ENCODE measurements at regions not wholly inside any gene's neighbourhood (a gene's known extent, or its start where the extent isn't known, plus 50 kb on each side); places are given as distances from the start of the nearest gene placed in this dataset.
"Not testable (repeated sequence)": the region's sequence is repeated elsewhere in the genome, so short reads cannot be mapped to it uniquely, and the experiment has no call there.

DNA sequence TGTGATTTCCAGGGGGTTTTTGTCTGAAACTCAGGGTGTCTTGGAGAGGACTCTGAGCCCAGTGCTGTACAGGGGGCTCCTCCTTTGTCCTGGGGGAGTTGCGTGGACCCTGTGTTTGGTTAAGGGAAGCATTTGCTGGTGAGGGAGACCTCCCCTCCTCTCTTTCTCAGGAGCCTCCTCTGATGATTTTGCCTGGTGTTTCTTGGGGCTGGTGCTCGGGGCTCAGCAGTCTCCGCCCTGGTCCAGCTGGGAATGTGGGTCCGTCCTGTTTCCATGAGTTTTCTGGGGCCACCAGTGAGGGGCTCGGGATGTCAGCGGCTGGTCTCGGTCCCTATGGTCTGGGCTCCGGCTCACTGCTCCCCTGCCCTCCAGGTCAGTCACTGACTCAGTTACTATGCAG is 149.1 kb upstream of the POTEB2 start:
- not testable (repeated sequence) for H3K27ac ChIP-seq (ENCODE audit: insufficient read depth, low read length, poor library complexity, severe bottlenecking); H3K36me3 Mint-ChIP-seq; H3K36me3 ChIP-seq (ENCODE audit: control insufficient read depth, insufficient read depth, low read length); ATAC-seq (ENCODE audit: low read depth in 2 of 2); H3K27ac Mint-ChIP-seq; H3K4me1 ChIP-seq (ENCODE audit: control insufficient read depth, insufficient read depth, low read length, poor library complexity, severe bottlenecking); H3K4me3 ChIP-seq (ENCODE audit: low read depth, low read length); DNase-seq; H3K4me3 Mint-ChIP-seq; H3K4me1 Mint-ChIP-seq; H3K27me3 Mint-ChIP-seq; H3K9me3 ChIP-seq (ENCODE audit: control insufficient read depth in 2 of 2, low read length in 2 of 2); H3K9me3 Mint-ChIP-seq; H3K27me3 ChIP-seq (ENCODE audit: control insufficient read depth, insufficient read depth, low read length)

DNA sequence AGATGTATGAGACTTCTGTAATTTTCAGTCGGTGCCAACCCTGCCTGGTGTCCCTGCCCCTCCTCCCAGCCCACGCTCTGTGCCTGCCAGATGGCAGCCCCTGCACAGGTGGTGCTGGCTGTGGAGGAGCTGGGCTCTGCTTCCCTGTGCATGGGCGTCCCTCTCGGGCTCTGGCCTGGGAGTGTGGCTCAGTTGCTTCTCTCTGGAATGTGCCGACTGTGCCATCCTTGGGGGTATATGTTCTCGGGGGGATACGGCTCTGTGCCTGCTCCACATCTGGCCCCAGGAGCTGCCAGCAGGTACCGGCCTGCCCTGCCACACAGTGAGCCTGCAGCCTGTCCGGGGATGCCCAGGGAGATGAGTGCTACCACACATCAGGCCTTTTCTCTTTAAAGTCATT is 147.2 kb upstream of the POTEB2 start:
- not testable (repeated sequence) for ATAC-seq (ENCODE audit: low read depth in 2 of 2); H3K27ac Mint-ChIP-seq; H3K36me3 Mint-ChIP-seq; H3K36me3 ChIP-seq (ENCODE audit: control insufficient read depth, insufficient read depth, low read length); DNase-seq; H3K27me3 ChIP-seq (ENCODE audit: control insufficient read depth, insufficient read depth, low read length); H3K27ac ChIP-seq (ENCODE audit: insufficient read depth, low read length, poor library complexity, severe bottlenecking); H3K4me1 ChIP-seq (ENCODE audit: control insufficient read depth, insufficient read depth, low read length, poor library complexity, severe bottlenecking); H3K4me3 ChIP-seq (ENCODE audit: low read depth, low read length); H3K9me3 ChIP-seq (ENCODE audit: control insufficient read depth in 2 of 2, low read length in 2 of 2); H3K4me1 Mint-ChIP-seq; H3K9me3 Mint-ChIP-seq; H3K4me3 Mint-ChIP-seq; H3K27me3 Mint-ChIP-seq

DNA sequence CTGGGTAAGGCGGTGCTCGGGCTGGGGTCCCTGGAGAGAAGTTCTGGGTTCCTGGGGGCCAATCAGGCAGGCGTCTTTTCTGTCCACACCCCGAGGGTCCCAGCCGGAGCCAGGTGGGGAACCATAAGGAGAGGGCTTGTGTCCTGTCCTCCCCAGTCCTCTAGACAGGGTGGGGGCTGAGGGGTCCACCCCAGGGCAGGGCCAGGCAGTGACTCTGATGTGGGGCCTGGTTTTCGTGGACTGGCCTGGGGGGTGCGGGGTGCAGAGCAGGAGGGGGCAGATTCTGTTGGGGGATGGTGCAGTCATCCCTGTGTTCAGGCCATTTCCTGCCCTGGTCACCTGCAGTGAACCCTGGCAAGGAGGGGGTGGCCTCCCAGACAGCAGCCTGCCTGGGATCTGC is 143.5 kb upstream of the POTEB2 start:
- ATAC-seq (ENCODE audit: low read depth in 2 of 2); H3K4me3 Mint-ChIP-seq; H3K4me1 Mint-ChIP-seq; H3K36me3 Mint-ChIP-seq; H3K36me3 ChIP-seq (ENCODE audit: control insufficient read depth, insufficient read depth, low read length); H3K27me3 ChIP-seq (ENCODE audit: control insufficient read depth, insufficient read depth, low read length); H3K27ac Mint-ChIP-seq; H3K9me3 Mint-ChIP-seq; DNase-seq; H3K4me1 ChIP-seq (ENCODE audit: control insufficient read depth, insufficient read depth, low read length, poor library complexity, severe bottlenecking); H3K4me3 ChIP-seq (ENCODE audit: low read depth, low read length); H3K27me3 Mint-ChIP-seq; H3K27ac ChIP-seq (ENCODE audit: insufficient read depth, low read length, poor library complexity, severe bottlenecking); H3K9me3 ChIP-seq (ENCODE audit: control insufficient read depth in 2 of 2, low read length in 2 of 2): not testable (repeated sequence)

DNA sequence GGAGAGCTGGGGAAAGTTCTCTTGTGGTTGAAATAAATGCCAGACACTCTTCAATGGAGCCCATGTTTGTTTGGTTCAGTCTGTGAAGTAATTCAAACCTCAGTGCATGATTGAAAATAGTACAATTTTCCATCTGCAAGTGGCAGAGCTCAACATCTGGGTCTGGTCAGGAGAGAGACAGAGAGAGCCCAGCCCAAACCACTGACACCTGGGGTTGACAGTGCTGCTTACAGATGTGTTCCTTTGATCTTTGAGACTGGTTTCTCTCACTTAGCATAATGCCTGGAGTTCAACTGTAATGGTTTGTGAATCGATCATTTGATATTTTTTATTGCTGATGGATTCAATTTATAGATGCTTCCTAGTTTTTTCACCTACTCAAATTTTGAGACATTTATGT is 137.3 kb upstream of the POTEB2 start:
- not testable (repeated sequence) for H3K4me3 ChIP-seq (ENCODE audit: low read depth, low read length); H3K4me3 Mint-ChIP-seq; H3K27me3 Mint-ChIP-seq; H3K36me3 ChIP-seq (ENCODE audit: control insufficient read depth, insufficient read depth, low read length); H3K27me3 ChIP-seq (ENCODE audit: control insufficient read depth, insufficient read depth, low read length); H3K9me3 ChIP-seq (ENCODE audit: control insufficient read depth in 2 of 2, low read length in 2 of 2); H3K9me3 Mint-ChIP-seq; H3K4me1 Mint-ChIP-seq; H3K27ac ChIP-seq (ENCODE audit: insufficient read depth, low read length, poor library complexity, severe bottlenecking); H3K36me3 Mint-ChIP-seq; H3K27ac Mint-ChIP-seq; DNase-seq; H3K4me1 ChIP-seq (ENCODE audit: control insufficient read depth, insufficient read depth, low read length, poor library complexity, severe bottlenecking); ATAC-seq (ENCODE audit: low read depth in 2 of 2)

DNA sequence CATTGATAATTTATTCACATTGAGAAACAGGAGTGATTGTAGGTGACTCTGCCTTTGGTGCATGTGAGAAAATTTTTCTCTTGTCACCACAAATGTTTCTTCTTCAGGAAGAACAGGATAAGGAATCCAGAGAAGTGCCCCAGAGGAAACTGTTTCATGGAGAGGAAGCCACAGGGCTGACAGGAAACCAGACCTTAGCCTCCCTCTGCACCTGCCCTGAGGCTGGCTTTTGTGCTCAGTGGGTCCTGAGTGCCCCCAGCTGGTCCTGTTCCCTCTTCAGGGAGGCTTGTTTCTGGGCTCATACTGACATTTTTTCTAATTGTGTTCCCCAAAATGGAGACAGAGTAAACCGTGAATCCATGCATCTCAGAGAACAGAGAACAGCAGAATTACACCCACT is 135.8 kb upstream of the POTEB2 start:
- H3K4me3 Mint-ChIP-seq; H3K4me1 ChIP-seq (ENCODE audit: control insufficient read depth, insufficient read depth, low read length, poor library complexity, severe bottlenecking); DNase-seq; H3K27ac ChIP-seq (ENCODE audit: insufficient read depth, low read length, poor library complexity, severe bottlenecking); H3K36me3 Mint-ChIP-seq; H3K4me3 ChIP-seq (ENCODE audit: low read depth, low read length); H3K9me3 ChIP-seq (ENCODE audit: control insufficient read depth in 2 of 2, low read length in 2 of 2); H3K27me3 Mint-ChIP-seq; H3K36me3 ChIP-seq (ENCODE audit: control insufficient read depth, insufficient read depth, low read length); ATAC-seq (ENCODE audit: low read depth in 2 of 2); H3K27me3 ChIP-seq (ENCODE audit: control insufficient read depth, insufficient read depth, low read length); H3K4me1 Mint-ChIP-seq; H3K9me3 Mint-ChIP-seq; H3K27ac Mint-ChIP-seq: not testable (repeated sequence)

DNA sequence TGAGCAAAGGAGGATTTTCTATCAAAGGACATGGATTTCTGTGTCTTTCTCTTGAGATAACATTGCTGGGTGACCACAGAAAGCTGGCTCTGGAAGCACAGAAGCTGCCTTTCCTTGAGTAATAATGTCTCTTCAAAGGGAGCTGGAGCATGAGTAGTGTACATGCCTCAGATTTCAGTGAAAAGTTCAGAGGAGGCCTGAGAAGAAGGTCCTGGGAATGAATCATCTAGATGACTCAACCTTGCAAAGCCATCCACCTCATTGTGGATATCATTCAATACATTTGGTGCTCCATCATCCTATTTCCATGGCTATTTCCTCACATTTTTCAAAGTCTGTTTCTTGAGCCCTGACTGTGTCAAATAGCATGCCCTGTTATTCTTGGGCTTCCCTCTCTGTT is 125.6 kb upstream of the POTEB2 start:
- H3K9me3 ChIP-seq (ENCODE audit: control insufficient read depth in 2 of 2, low read length in 2 of 2); H3K9me3 Mint-ChIP-seq; H3K27ac Mint-ChIP-seq; H3K4me3 ChIP-seq (ENCODE audit: low read depth, low read length); H3K4me1 Mint-ChIP-seq; H3K36me3 Mint-ChIP-seq; H3K27ac ChIP-seq (ENCODE audit: insufficient read depth, low read length, poor library complexity, severe bottlenecking); H3K27me3 ChIP-seq (ENCODE audit: control insufficient read depth, insufficient read depth, low read length); H3K36me3 ChIP-seq (ENCODE audit: control insufficient read depth, insufficient read depth, low read length); H3K4me1 ChIP-seq (ENCODE audit: control insufficient read depth, insufficient read depth, low read length, poor library complexity, severe bottlenecking); H3K27me3 Mint-ChIP-seq; H3K4me3 Mint-ChIP-seq; ATAC-seq (ENCODE audit: low read depth in 2 of 2); DNase-seq: not testable (repeated sequence)

DNA sequence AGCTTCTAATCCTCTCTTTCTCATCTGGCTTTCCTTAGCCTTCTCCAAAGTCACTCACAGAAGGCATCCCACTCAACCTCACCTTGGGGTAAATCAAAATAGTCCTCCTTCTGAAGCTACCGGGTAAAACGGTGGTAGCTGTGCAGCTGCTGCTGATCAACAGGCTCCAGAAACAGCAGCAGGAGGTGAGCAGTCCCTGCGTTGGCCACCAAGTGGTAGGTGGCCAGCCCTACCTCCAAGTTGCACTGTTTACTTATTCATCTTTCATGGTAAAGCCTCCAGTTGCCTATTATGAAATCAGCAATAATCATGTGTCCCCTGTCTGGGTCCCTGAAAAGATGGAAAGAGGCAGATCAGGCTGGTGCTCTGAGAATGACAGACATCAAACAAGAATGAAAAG is 125.1 kb upstream of the POTEB2 start:
- H3K36me3 Mint-ChIP-seq; H3K4me1 ChIP-seq (ENCODE audit: control insufficient read depth, insufficient read depth, low read length, poor library complexity, severe bottlenecking); H3K27ac ChIP-seq (ENCODE audit: insufficient read depth, low read length, poor library complexity, severe bottlenecking); H3K36me3 ChIP-seq (ENCODE audit: control insufficient read depth, insufficient read depth, low read length); H3K4me3 Mint-ChIP-seq; H3K4me3 ChIP-seq (ENCODE audit: low read depth, low read length); DNase-seq; H3K9me3 ChIP-seq (ENCODE audit: control insufficient read depth in 2 of 2, low read length in 2 of 2); H3K9me3 Mint-ChIP-seq; H3K27me3 Mint-ChIP-seq; H3K27me3 ChIP-seq (ENCODE audit: control insufficient read depth, insufficient read depth, low read length); H3K27ac Mint-ChIP-seq; H3K4me1 Mint-ChIP-seq; ATAC-seq (ENCODE audit: low read depth in 2 of 2): not testable (repeated sequence)

DNA sequence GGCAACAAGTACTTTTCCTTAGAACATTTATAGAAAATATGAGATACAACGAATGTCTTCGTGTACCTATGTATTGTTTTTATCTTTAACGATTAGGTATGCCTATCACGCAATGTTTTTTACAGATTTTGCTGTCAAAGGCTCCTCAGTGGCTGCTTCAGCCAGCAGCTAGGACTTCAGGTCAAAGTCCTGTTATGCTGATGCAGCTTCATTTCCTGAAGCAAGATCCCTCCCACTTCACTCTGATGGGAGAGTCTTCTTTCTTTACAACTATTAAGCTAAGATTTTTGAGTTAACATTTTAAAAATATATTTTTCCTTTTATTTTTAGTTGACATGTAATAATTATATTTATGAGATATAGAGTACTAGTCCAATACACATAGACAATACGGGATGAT is 120.7 kb upstream of the POTEB2 start:
- not testable (repeated sequence) for H3K27ac ChIP-seq (ENCODE audit: insufficient read depth, low read length, poor library complexity, severe bottlenecking); H3K36me3 Mint-ChIP-seq; H3K4me3 Mint-ChIP-seq; H3K4me1 ChIP-seq (ENCODE audit: control insufficient read depth, insufficient read depth, low read length, poor library complexity, severe bottlenecking); DNase-seq; H3K27me3 Mint-ChIP-seq; H3K9me3 ChIP-seq (ENCODE audit: control insufficient read depth in 2 of 2, low read length in 2 of 2); H3K4me3 ChIP-seq (ENCODE audit: low read depth, low read length); H3K36me3 ChIP-seq (ENCODE audit: control insufficient read depth, insufficient read depth, low read length); H3K27ac Mint-ChIP-seq; H3K27me3 ChIP-seq (ENCODE audit: control insufficient read depth, insufficient read depth, low read length); H3K9me3 Mint-ChIP-seq; H3K4me1 Mint-ChIP-seq; ATAC-seq (ENCODE audit: low read depth in 2 of 2)
